ENCODE measurements at regions not wholly inside any gene's neighbourhood (a gene's known extent, or its start where the extent isn't known, plus 50 kb on each side); places are given as distances from the start of the nearest gene placed in this dataset.

DNA sequence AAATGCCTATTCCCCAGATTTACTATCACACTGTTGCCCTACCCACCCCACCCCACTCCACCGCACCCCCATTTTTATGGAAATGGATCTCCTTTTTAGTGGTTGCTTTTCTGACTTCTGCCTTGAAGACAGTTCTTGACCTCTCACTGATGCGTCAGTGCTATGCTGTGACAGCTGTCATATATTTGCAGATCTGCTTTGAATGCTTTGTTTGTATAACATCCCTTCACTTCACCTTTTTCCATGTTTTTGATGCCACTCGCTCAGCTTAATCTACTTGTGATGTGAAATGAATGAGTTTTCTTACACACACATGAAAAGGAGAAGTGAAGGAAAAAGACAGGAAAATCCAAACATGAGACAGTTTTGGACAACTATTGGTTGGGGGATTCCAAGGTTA is 731.0 kb downstream of the SLITRK6 start:
- DNase-seq, result no peak

DNA sequence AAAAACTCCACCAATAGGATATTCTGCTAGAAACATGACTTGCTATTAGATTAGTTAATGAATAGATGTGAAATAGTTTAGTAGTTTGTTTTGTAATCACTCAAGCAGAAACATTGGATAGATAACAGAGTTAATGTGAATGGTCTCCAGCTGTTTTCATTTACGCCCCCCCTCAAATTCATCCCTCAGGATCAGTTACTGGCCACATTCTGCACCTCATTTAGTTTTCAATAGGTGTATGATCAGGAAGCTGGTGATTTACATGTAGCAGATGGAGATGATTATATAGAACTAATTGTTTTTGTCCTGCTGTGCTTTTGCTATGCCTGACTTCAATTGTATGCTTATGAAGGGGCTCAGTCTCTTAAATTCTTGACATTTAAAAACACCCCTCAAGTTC is 759.0 kb downstream of the SLITRK6 start:
- no peak for DNase-seq

DNA sequence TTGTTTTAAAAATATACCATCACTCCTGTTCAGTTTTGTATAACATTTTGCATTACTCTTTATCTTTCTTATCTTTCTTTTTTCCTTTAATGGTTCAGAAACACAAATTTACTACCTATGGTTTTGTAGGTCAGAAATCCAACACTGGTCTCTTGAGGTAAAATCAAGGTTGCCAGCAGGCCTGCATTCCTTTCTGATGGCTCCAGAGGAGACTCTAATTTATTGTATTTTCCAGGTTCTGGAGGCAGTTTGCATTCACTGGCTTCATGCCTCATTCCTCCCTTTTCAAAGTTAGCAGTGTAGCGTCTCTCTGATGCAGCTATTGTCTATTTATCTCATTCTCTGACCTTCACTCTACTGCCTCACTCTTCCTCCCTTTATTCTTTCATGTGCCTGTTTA is 767.4 kb downstream of the SLITRK6 start:
- DNase-seq, result no peak

DNA sequence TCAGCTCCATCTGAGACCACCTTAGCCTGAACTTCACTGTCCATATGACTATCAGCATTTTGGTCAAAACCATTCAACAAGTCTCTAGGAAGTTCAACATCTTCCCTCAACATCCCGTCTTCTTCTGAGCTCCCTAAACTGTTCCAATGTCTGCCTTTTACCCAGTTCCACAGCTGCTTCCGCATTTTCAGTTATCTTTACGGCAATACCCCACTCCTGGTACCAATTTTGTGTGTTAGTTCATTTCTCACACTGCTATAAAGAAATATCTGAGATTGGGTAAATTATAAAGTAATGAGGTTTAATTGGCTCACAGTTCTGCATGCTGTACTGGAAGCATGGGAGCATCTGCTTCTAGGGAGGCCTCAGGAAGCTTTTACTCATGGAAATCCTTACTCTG is 771.2 kb downstream of the SLITRK6 start:
- no peak for DNase-seq

DNA sequence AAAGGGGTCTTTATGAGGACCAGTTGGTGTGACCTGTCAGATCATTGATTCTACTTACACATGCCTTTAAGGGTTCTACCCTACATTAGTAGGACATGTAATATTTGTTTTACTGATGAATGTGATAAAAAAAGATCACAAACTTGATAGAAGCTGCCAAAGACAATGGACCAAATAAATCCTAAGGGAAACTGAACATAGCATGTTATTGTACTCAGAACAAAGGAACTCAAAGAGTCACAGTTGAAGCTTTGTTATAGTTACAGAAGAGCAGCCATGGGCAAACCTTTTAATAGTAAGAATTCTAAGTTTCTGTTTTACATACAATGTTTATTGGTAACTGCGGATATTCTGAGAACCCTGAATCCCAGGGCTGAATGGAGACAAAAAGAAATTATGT is 780.1 kb downstream of the SLITRK6 start:
- no peak for DNase-seq

DNA sequence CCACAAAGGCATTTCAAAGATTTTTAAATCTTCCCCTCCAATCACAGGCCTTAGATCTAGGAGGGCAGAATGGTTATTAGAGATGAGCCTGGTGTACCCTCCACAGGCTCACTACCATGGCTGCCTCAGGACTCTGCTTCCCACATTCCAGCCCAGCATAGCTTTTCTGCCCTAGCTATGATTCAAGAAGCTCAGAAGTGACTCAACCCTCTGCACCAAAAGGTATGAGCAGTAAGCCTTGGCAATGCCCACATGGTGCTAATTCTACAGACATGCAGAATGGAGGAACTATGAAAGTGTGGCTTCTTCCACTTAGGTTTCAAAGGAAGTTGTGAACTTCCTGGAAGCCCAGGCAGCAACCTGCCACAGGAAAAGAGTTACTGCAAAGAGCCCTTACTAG is 786.2 kb downstream of the SLITRK6 start:
- DNase-seq, result no peak

DNA sequence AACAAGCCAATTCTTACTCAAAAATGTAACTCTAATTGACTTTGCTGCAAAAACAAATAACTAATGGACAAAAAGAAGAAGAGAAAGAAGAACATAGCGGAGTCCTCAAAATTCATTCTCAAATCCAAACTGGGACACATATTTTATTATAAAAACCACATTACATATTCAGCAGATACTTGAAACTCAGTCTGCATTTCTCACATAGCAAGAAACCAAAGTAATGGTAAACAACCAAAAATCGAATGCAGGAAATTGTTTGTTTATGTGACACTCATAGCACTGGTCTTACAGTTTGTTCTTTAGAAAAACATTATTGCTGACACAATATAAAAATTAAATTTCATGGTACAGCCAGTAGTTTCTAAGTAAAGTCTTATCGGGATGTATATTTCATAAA is 789.8 kb downstream of the SLITRK6 start:
- DNase-seq, result no peak

DNA sequence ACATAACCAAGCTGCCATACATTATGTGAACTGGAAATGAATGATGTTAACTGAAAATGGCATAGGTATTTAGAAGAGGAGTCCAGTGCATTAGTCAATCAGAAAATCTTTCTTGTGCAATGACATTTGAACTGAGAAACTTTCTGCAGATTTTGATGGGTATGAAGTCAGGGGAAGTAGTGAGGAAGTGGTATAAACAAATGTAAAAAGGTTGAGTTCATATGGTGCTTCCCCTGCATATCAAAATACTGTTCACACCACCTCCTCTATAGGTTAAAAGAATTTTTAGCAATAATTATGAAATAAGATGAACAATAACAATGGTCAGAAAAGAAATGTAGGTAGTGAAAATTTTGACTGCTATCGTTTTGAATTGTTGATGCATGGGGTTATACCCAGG is 800.0 kb downstream of the SLITRK6 start:
- no peak for DNase-seq

DNA sequence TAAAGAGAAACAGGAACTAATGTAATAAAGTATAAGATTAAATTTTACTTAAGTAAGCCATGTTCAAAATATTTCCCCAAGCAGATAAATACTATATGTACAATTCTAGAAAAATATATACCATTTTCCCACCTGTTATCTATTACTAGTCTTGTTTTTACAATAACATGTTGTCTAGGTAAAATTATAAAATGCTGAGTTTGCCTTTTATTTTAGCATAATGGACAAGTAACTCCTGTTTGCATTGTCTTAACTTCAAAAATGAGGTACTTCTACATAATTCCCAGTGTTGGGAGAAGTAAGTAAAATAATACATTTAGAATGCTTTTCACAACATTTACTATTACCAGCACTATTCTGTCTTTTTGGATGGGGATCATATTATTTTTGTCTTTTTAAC is 800.5 kb downstream of the SLITRK6 start:
- no peak for DNase-seq

DNA sequence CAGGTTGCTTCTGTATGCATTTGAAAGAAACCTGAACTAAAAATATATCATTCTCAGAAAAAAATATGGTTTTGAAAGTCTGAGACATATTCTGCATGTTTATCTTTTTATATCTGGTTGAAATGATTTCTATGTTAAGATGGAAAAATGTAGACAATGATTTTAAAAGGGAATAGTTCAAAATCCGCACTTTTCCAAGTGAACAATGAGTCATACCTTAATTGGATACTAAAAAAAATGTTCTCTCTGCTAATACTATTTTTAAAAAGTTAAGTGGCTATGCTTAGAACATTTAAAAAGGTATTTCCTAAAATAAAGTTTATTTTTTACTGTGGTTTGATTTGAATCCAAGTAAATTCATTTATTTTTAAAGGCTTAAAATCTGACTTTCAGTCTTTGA is 801.4 kb downstream of the SLITRK6 start:
- DNase-seq, result no peak

DNA sequence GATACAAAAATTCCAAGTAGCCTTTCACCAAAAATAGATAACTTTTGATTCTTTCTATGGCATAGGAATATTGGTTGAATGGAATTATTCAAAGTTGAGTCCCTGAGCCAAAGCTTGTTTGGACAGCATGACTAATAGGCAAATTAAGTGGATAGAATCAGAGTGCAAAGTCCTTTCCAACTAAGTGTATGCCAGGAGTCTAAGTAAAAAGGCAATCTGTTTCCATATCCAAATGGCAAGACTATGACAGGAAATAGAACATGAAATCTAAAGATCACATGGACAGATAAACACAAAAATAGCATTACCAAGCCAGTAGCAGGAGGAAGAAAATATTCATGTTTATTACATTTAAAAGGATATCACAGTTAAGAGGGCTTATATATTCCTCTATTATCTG is 804.6 kb downstream of the SLITRK6 start:
- no peak for DNase-seq

DNA sequence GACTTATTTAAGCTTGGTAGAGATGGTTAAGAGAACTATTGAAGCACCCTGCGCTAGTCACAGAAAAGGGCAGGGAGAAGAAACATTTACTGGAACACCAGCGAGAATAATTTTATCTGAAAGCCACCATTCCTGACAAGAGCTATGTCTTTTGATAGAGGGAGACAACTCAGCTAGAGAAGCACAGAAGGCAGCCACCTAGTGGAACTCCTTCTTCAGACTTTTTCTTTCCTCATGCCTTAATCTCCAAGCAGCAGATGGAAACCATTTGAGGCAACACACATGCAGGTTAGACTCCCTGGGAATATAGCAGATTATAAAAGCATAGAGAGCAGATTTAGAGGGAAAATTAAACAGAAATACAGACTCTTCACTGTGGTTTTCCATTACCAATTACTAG is 813.4 kb downstream of the SLITRK6 start:
- no peak for DNase-seq

DNA sequence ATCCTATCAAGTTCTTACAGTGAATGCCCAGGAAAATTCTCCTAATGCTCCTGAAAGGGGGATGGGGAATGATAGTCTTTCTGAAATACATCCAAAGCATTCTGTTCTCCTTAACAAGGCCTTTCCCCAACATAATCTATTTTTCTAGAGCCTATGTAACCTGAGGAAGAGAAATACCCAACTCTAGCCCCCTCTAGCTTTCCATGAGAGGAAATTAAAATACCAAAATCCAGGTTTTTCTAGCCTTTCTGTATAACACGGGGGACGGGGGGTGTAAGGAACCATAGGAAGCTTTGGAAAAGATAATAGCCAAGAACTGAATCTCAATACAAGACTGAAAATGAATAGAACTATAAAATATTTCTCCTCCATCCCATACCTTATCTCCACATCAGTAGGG is 815.9 kb downstream of the SLITRK6 start:
- no peak for DNase-seq

DNA sequence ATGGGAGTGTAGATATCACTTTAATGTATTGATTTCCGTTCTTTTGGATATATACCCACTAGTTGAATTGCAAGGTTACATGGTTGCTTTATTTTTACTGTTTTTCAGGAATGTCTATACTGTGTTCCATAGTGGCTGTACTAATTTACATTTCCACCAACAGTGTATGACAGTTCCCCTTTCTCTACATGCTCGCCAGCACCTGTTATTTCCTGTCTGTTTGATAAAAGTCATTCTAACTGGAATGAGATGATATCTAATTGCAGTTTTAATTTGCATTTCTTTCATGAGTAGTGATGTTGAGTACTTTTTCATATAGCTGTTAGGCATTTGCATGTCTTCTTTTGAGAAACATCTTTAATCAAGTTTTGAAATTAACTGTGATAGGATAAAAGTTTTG is 818.6 kb downstream of the SLITRK6 start:
- no peak for DNase-seq

DNA sequence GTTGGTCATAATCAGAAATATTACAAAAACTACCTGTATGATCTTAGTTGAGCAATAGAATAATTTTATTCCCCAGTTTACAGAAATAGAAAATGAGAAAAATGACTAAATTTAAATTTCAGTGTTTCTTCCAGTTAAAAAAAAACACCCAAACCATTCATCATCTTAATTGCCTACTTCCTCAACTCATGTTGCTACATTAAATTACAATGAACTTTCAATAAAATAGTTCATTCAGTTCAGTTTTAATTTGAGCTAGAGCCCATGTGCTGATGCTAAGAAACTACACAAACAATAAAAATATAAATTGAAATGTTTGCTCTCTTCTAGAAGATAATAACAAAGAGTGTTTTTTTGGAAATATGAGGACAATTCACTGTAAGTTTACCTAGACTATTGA is 820.4 kb downstream of the SLITRK6 start:
- DNase-seq, result no peak

DNA sequence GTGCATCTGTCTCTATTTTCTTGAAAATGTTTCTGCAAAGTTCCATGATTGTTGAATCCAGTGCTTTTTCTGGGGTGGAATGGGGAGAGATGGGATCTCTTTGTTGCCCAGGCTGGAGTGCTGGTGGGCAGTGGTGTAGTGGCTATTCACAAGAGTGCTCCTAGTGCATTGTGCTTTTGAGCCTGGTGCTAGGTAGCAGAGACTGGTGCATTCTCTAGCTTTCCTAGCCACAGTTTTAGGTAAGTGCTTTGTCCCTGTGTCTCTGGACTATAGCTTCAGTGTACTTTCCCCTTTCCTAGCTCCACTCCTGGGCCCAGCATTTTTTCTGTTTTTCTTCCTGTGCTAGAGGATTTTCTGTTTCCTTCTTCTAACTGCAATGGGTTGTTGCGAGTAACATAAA is 825.6 kb downstream of the SLITRK6 start:
- DNase-seq, result no peak

DNA sequence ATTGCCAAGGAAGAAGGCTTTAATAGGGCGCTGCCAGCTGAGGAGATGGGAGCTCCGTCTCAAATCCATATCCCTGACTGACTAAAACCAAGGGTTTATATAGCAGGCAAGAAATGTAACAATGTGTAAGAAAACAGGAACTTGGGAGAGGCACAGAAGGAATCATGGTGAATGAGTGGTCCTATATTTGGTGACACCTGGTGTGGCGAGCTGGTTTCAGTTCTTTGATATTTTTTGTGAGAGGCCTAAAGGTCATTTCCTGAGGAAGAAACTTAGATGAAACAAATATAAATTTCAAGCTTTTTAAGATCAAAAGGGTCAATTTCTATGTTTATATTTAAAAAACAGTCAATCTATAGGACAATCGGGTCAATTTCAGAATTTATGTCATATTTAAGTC is 826.3 kb downstream of the SLITRK6 start:
- no peak for DNase-seq

DNA sequence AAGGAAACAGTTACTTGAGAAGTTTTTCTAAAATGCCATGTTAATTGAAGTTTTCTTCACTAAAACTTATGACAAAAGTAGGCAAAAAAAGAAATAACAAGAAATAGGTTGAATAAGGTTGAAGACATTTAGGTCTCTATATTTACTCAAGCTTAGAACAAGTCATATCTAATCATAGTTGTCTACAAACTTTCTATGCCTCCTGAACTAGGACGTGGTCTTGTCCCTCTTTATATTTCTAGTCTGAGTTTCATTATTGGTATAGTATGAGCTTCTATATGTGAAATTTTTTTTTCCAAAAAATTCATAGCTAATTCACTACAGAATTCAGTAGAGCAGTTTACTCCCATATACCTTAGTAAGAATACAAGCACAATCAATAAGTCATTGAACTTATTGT is 836.4 kb downstream of the SLITRK6 start:
- no peak for DNase-seq

DNA sequence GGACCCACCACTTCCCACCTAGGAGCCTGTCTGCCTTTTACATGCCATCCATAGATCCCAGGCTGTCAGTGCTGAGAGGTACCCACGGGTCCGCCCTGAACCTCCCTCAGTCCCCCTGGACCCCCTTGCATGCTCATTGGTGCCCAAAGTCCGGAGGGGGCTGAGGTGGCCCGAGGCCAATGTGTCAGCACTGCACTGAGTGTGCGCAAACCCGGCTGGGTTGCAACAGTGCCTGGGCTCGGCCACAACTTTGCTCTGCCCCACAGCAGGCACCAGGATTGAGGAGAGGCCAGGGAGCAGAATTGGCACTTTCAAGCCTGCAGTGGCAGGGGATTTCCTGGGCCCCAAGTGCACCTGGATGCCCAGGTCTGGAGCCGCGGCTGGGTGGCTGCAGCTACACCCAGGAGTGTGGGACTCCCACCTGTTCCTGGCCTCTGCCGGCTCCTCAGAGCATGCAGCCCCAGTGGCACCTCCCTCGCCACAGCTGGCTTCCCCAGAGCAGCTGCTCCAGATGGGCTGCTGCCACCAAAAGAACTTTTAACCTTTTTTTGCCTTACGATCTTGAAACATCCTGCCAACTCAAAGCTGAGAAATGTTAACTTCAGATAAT is 837.0 kb downstream of the SLITRK6 start:
- DNase-seq, result no peak

DNA sequence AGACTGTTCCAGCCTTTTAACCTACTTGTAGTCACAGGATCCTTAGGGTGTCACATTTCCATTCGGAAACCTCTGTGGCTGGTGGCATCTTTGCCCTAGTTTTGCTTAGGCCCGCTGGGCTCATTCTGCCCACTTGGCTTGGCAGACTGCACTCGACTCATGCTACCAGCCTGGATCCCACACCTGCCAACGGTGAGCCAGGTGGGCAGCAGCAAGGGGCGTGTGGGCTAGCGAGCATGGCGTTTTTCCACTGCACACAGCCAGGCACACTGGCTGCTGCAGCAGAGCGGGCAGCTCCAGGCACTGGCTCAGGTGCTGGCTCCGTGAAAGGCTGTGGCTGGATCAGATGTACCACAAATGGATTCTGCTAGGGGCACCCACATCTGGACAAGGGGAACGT is 838.2 kb downstream of the SLITRK6 start:
- no peak for DNase-seq

DNA sequence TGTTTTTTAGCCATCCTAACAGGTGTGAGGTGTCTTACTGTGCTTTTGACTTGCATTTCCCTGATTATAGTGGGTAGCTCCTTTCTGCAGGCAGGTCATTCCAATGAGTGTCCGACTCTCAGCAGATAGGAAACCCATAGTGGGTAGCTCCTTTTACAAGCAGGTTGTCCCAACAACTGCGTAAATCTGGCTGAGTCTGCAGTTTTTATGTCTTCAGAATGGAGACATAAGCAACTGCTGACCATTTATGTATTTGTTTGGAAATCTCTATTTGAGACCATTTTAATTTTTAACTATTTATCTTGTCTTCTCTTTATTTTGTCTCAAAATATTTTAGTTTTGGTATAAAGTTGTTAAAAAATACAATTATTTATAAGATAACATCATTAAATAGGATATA is 839.4 kb downstream of the SLITRK6 start:
- no peak for DNase-seq

DNA sequence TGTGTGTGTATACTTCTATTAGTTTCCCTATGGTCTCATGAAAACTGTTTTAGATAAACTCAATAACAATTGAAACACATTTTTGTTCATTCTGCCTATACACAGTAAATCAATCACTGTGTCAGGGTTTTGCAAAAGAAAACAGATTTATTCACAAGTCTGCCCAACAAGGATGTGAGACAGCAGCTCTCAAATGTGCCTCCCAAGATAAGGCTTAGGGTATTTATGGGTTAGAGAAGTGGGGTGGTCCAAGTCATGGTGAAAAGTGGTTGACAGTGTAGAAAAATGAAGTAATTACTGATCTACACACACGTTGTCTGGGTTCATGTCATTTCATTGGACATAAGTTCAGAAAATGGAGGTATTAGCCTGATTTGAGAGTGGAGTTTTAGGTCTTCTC is 844.6 kb downstream of the SLITRK6 start:
- DNase-seq, result no peak

DNA sequence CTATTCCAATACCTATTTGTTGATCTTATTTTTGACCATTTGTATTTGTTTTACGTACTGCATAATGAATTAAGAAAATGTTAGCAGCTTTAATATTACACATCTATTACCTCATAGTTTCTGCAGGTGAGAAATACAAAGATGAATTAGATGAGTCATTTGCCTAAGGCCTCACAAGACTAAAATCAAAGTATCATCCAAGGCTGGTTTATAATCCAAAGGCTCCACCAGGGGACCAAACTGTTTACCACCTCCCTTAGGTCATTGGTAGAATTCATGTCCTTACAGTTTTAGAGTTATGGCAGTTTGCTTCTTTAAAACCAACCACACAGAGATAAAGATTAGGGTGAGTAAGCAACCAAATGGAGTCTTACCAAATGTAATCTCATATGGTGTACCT is 848.1 kb downstream of the SLITRK6 start:
- DNase-seq, result no peak

DNA sequence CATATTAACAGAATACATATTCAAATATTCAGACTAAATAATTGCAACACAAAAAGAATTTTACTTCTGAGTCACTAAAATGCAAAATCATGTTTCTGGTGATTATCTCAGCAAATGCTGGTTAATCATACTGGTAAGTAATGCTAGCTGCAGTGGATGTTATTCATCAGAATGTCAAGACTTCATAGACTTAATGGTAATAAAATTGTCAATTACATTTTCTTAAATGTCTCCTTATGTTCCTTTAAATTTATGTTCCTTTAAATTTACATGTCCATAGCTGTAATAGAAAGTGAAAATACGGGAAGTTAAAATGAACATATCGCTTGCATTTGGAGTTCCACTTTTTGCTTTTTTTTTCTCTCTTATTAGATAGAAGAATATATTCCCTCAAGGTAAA is 853.0 kb downstream of the SLITRK6 start:
- no peak for DNase-seq

DNA sequence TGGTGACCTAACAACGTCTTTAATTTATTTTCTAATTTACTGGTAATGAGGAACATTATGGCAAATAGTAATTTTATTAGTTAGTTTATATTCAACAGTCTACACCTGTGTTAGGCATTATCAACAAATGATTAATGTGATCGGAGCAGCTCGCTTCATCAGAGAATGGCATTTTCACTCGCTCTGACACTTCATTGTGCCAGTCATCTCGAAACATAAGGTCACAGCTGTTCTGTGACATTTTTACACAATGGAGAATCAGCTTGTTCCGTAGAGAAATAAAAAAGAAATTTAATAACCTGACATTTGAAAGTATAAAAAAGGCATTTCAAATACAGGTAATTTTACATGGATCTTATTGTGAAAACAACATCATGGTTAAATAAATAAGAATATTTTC is 858.4 kb downstream of the SLITRK6 start:
- DNase-seq, result no peak

DNA sequence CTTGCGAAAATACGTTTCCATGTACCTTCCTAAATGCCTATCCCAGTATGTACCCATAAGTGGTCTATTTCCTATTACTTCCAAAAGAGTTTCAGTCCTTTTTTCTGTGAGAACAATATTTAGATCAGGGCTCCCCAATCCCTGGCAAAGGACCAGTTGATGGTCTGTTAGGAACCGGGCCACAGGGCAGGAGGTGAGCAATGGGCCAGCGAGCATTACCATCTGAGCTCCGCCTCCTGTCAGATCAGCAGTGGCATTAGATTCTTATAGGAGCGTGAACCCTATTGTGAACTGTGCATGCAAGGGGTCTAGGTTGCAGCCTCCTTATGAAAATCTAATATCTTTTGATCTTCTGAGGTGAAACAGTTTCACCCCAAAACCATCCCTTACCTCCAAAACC is 859.1 kb downstream of the SLITRK6 start:
- DNase-seq, result no peak

Measured in NCI-H1436 (cell line).